ENCODE measurements at regions not wholly inside any gene's neighbourhood (a gene's known extent, or its start where the extent isn't known, plus 50 kb on each side); places are given as distances from the start of the nearest gene placed in this dataset.

- no peak for TF ChIP-seq CTCF (IDR thresholded peaks at IDR 0.05; ENCODE audit: low read depth, low read length, missing control alignments)
- H3K4me3 ChIP-seq (ENCODE audit: low read depth, low read length) = no peak overlapping the region
- no peak for DNase-seq
- H3K36me3 ChIP-seq (replicated peaks) = no peaks in the 10 kb centered on the region
- H3K27ac ChIP-seq = no peak overlapping the region
- in situ Hi-C loops (cut with HindIII; ENCODE audit: low pct_ligation_motif_present, low sequenced_read_pairs) = no loop called here
- H3K27me3 ChIP-seq (replicated peaks) = no peaks in the 10 kb centered on the region
Measured at GRCh38 chr7:113410796-113411195, 292.4 kb upstream of the SMIM30 start.

- Histone ChIP-seq H3K36me3 (replicated peaks) (no peaks in the 10 kb centered on the region), H3K27ac (no peak overlapping the region), H3K4me3 (ENCODE audit: low read depth, low read length) (no peak overlapping the region), H3K27me3 (replicated peaks) (no peaks in the 10 kb centered on the region)
- no peak for DNase-seq
- in situ Hi-C loops (cut with HindIII; ENCODE audit: low pct_ligation_motif_present, low sequenced_read_pairs) = no loop called here
- no peak for TF ChIP-seq CTCF (IDR thresholded peaks at IDR 0.05; ENCODE audit: low read depth, low read length, missing control alignments)
Measured at GRCh38 chr7:113408999-113409398, 290.6 kb upstream of the SMIM30 start.

- no peaks in the 10 kb centered on the region for H3K36me3 ChIP-seq (replicated peaks)
- no peak overlapping the region for H3K27ac ChIP-seq
- no peak overlapping the region for H3K4me3 ChIP-seq (ENCODE audit: low read depth, low read length)
- TF ChIP-seq CTCF (IDR thresholded peaks at IDR 0.05; ENCODE audit: low read depth, low read length, missing control alignments) = no peak
- in situ Hi-C loops (cut with HindIII; ENCODE audit: low pct_ligation_motif_present, low sequenced_read_pairs) = no loop called here
- no peaks in the 10 kb centered on the region for H3K27me3 ChIP-seq (replicated peaks)
- DNase-seq = no peak
Measured at GRCh38 chr7:113405296-113406056, 287.1 kb upstream of the SMIM30 start.

GRCh38 chr7:113404245-113404644 lies 285.9 kb upstream of the SMIM30 start:
- DNase-seq = no peak
- Histone ChIP-seq H3K27me3 (replicated peaks) (no peaks in the 10 kb centered on the region), H3K4me3 (ENCODE audit: low read depth, low read length) (no peak overlapping the region), H3K36me3 (replicated peaks) (no peaks in the 10 kb centered on the region), H3K27ac (no peak overlapping the region)
- in situ Hi-C loops (cut with HindIII; ENCODE audit: low pct_ligation_motif_present, low sequenced_read_pairs) = no loop called here
- TF ChIP-seq CTCF (IDR thresholded peaks at IDR 0.05; ENCODE audit: low read depth, low read length, missing control alignments) = peak; percentile 56

- DNase-seq = no peak
- no peaks in the 10 kb centered on the region for H3K36me3 ChIP-seq (replicated peaks)
- H3K4me3 ChIP-seq (ENCODE audit: low read depth, low read length) = no peak overlapping the region
- TF ChIP-seq CTCF (IDR thresholded peaks at IDR 0.05; ENCODE audit: low read depth, low read length, missing control alignments) = no peak
- no peaks in the 10 kb centered on the region for H3K27me3 ChIP-seq (replicated peaks)
- in situ Hi-C loops (cut with HindIII; ENCODE audit: low pct_ligation_motif_present, low sequenced_read_pairs) = no loop called here
- H3K27ac ChIP-seq = no peak overlapping the region
Measured at GRCh38 chr7:113402482-113402881, 284.1 kb upstream of the SMIM30 start.

GRCh38 chr7:113402005-113402404 lies 283.7 kb upstream of the SMIM30 start:
- no peaks in the 10 kb centered on the region for H3K36me3 ChIP-seq (replicated peaks)
- in situ Hi-C loops (cut with HindIII; ENCODE audit: low pct_ligation_motif_present, low sequenced_read_pairs) = no loop called here
- no peak for DNase-seq

More at GRCh38 chr7:113402005-113402404, 283.7 kb upstream of the SMIM30 start:
- H3K27ac ChIP-seq = no peak overlapping the region
- no peaks in the 10 kb centered on the region for H3K27me3 ChIP-seq (replicated peaks)
- TF ChIP-seq CTCF (IDR thresholded peaks at IDR 0.05; ENCODE audit: low read depth, low read length, missing control alignments) = no peak
- H3K4me3 ChIP-seq (ENCODE audit: low read depth, low read length) = no peak overlapping the region

All from brain microvascular endothelial cell (primary cell).